ENCODE measurements at regions not wholly inside any gene's neighbourhood (a gene's known extent, or its start where the extent isn't known, plus 50 kb on each side); places are given as distances from the start of the nearest gene placed in this dataset.

DNA sequence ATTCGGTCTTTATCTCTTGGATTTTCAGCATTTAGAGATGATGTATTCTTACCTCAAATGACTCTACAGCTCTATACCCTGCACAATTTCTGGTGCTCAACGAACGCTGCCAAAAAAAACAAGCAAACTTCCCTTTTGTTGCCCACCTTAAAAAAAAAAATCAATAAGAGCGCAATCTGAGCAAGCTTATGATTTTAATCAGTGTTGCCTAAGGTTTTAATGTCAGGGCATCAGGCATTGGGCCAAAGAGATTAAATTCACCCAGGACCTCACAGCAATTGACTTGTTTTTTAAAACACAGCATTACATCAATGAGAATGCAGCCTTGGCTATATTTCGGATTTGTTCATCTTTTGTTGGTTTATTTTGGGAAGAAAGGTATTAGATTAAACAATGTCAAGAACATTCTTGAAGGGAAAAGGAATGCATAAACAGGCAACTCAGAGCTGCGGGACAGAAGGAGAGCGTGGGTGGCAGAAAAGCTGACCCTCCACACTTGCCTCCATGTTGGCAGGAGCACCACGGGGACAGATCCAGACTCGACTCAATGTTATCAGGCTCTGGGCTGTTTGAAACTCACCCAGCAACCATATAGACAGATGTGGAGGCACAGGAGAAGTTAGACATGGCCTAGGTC, 127.5 kb upstream of the DAPK1 start:
- BruUV-seq (replicated peaks): no TSS peak
- H3K9me3 ChIP-seq (ENCODE audit: insufficient read depth, low read depth): no peaks in the 10 kb centered on the region
- no peaks in the 10 kb centered on the region for H3K27me3 ChIP-seq (ENCODE audit: insufficient read depth, low read depth)
- POLR2A ChIA-PET (ENCODE audit: unreplicated experiment): no interaction called here
- no peak for DNase-seq
- H3K27ac ChIP-seq: no peak overlapping the region
- H3F3A ChIP-seq (ENCODE audit: insufficient read depth, low read depth): peaks cover 21% of the 10 kb centered on the region
- H3K9me2 ChIP-seq (ENCODE audit: insufficient read depth): no peaks in the 10 kb centered on the region
- peaks cover 33% of the 10 kb centered on the region for H3K4me1 ChIP-seq (replicated peaks; ENCODE audit: insufficient read depth)
- TF ChIP-seq EZH2 (IDR thresholded peaks at IDR 0.05; ENCODE audit: low read depth): no peak
- TF ChIP-seq, protein P1, sequence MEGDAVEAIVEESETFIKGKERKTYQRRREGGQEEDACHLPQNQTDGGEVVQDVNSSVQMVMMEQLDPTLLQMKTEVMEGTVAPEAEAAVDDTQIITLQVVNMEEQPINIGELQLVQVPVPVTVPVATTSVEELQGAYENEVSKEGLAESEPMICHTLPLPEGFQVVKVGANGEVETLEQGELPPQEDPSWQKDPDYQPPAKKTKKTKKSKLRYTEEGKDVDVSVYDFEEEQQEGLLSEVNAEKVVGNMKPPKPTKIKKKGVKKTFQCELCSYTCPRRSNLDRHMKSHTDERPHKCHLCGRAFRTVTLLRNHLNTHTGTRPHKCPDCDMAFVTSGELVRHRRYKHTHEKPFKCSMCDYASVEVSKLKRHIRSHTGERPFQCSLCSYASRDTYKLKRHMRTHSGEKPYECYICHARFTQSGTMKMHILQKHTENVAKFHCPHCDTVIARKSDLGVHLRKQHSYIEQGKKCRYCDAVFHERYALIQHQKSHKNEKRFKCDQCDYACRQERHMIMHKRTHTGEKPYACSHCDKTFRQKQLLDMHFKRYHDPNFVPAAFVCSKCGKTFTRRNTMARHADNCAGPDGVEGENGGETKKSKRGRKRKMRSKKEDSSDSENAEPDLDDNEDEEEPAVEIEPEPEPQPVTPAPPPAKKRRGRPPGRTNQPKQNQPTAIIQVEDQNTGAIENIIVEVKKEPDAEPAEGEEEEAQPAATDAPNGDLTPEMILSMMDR (conservative IDR thresholded peaks at IDR 0.05): no peak
- H3K79me2 ChIP-seq (ENCODE audit: low read depth): no peaks in the 10 kb centered on the region
- H3K4me2 ChIP-seq: no peak overlapping the region
- H3K36me3 ChIP-seq (ENCODE audit: low read depth): no peaks in the 10 kb centered on the region
- intact Hi-C loops (cut with micrococcal nuclease; ENCODE audit: unreplicated experiment): no loop called here
- CTCF ChIA-PET: no interaction called here
- no peak overlapping the region for H2AFZ ChIP-seq
- no peak overlapping the region for H3K4me3 ChIP-seq
- H4K20me1 ChIP-seq (ENCODE audit: insufficient read depth): no peaks in the 10 kb centered on the region

DNA sequence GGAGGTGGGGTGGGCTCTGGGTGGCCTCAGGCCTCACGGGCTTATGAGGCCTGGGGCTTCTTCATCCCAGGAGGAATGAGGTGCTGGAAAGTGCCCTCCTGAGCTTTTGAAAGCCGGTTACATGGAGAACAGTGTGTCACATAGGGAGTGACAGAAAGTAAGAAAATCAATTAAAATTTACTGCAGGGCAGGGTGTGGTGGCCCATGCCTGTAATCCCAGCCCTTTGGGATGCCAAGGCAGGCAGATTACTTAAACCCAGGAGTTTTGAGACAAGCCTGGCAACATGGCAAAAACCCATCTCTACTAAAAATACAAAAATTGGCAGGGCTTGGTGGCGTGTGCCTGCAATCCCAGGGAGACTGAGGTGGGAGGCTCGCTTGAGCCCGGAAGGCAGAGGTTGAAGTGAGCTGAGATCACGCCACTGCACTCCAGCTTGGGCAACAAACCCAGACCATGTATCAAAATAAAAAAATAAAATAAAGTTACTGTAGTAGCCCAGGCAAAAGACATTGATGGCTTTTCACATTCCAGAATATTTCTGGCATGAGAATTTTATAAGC, 125.8 kb upstream of the DAPK1 start:
- CTCF ChIA-PET: interaction anchor here (0.6 kb wide), 1 partner anchor 34 kb away, joined by 4 read pairs; no protein-coding TSS in a partner anchor

DNA sequence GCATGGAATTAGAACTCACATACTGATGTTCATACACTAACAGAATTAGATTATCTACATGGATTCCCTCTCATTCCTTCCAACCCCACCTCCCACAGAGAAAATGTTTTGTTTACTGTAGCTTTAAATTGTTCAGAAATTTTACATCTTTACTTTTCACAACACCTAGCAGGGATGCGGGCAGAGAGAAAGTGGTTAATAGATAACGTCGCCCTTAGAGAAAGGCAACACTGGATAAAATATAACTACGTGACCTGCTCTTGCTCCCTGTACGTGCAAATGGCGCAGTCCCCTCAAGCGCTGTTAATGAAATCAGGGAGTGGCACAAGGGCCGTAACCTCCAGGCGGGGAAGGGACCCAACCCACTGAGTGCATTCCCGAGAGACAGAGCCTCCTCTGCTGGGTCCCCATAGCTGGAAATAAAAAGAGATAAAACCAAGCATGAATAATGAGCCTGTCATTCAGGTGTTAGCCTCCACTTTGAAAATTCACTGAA, 125.3 kb upstream of the DAPK1 start:
- H3K9me2 ChIP-seq (ENCODE audit: insufficient read depth): no peaks in the 10 kb centered on the region
- no peak for TF ChIP-seq EZH2 (IDR thresholded peaks at IDR 0.05; ENCODE audit: low read depth)
- TF ChIP-seq, protein P1 (conservative IDR thresholded peaks at IDR 0.05): no peak
- H3K79me2 ChIP-seq (ENCODE audit: low read depth): no peaks in the 10 kb centered on the region
- peaks cover 26% of the 10 kb centered on the region for H3F3A ChIP-seq (ENCODE audit: insufficient read depth, low read depth)
- H3K36me3 ChIP-seq (ENCODE audit: low read depth): no peaks in the 10 kb centered on the region
- no peaks in the 10 kb centered on the region for H3K9me3 ChIP-seq (ENCODE audit: insufficient read depth, low read depth)
- POLR2A ChIA-PET (ENCODE audit: unreplicated experiment): no interaction called here
- no peak overlapping the region for H2AFZ ChIP-seq
- H3K4me2 ChIP-seq: peak overlapping the region; percentile 36
- no peak overlapping the region for H3K4me3 ChIP-seq
- BruUV-seq (replicated peaks): no TSS peak
- peak; percentile 66 to 78 for DNase-seq
- intact Hi-C loops (cut with micrococcal nuclease; ENCODE audit: unreplicated experiment): loop anchor here (1.0 kb wide), 1 partner anchor 35 kb away; no protein-coding TSS in a partner anchor
- H3K27me3 ChIP-seq (ENCODE audit: insufficient read depth, low read depth): no peaks in the 10 kb centered on the region
- H3K4me1 ChIP-seq (replicated peaks; ENCODE audit: insufficient read depth): peaks cover 48% of the 10 kb centered on the region
- no peaks in the 10 kb centered on the region for H4K20me1 ChIP-seq (ENCODE audit: insufficient read depth)
- CTCF ChIA-PET: interaction anchor here (0.6 kb wide), 1 partner anchor 35 kb away, joined by 4 read pairs; no protein-coding TSS in a partner anchor
- peak overlapping the region; percentile 66 for H3K27ac ChIP-seq

More for the DNA sequence above, 125.8 kb upstream of the DAPK1 start:
- Histone ChIP-seq H3K4me2 (peak overlapping the region; percentile 36; the same call in 1 of the 2 replicates), H3K9me2 (ENCODE audit: insufficient read depth) (no peaks in the 10 kb centered on the region), H3K27me3 (ENCODE audit: insufficient read depth, low read depth) (no peaks in the 10 kb centered on the region), H3K27ac (peak overlapping the region; percentile 66), H3F3A (ENCODE audit: insufficient read depth, low read depth) (peaks cover 26% of the 10 kb centered on the region), H3K36me3 (ENCODE audit: low read depth) (no peaks in the 10 kb centered on the region), H3K4me3 (no peak overlapping the region), H2AFZ (no peak overlapping the region), H3K79me2 (ENCODE audit: low read depth) (no peaks in the 10 kb centered on the region), H3K4me1 (replicated peaks; ENCODE audit: insufficient read depth) (peaks cover 48% of the 10 kb centered on the region), H4K20me1 (ENCODE audit: insufficient read depth) (no peaks in the 10 kb centered on the region), H3K9me3 (ENCODE audit: insufficient read depth, low read depth) (no peaks in the 10 kb centered on the region)
- TSS peak; percentile 62 for BruUV-seq (replicated peaks)
- POLR2A ChIA-PET (ENCODE audit: unreplicated experiment): no interaction called here
- DNase-seq: no peak
- intact Hi-C loops (cut with micrococcal nuclease; ENCODE audit: unreplicated experiment): loop anchor here (1.0 kb wide), 1 partner anchor 35 kb away; no protein-coding TSS in a partner anchor
- TF ChIP-seq, protein P1 (conservative IDR thresholded peaks at IDR 0.05): no peak
- TF ChIP-seq EZH2 (IDR thresholded peaks at IDR 0.05; ENCODE audit: low read depth): no peak
